NB4 (cell line): ENCODE measurements at regions not wholly inside any gene's neighbourhood (a gene's known extent, or its start where the extent isn't known, plus 50 kb on each side); places are given as distances from the start of the nearest gene placed in this dataset.
"Not testable (repeated sequence)": the region's sequence is repeated elsewhere in the genome, so short reads cannot be mapped to it uniquely, and the experiment has no call there.

Experiments used
- DNase-seq: peaks from one replicate; pipeline ENCODE4 v3.0.0; 2010; ENCODE audit warnings: low read depth
- H3K4me3 ChIP-seq: one replicate; pipeline ENCODE4 v1.5.1; 2011; ENCODE audit warnings: mild to moderate bottlenecking, low read depth, low read length, moderate library complexity
- CTCF ChIP-seq: IDR thresholded peaks from one replicate; pipeline ENCODE4 v1.5.1; 2012; ENCODE audit warnings: low read depth, low read length
- MAX ChIP-seq: IDR thresholded peaks from 2 replicates; pipeline ENCODE4 v1.6.1; 2011; ENCODE audit warnings: low read depth, low read length
- MYC ChIP-seq: IDR thresholded peaks from 2 replicates; pipeline ENCODE4 v1.6.1; 2011; ENCODE audit warnings: low read depth, low read length
- POLR2A ChIP-seq: IDR thresholded peaks from 2 replicates; pipeline ENCODE4 v1.6.1; 2011; ENCODE audit warnings: mild to moderate bottlenecking; ENCODE audit not compliant: insufficient read length; ENCODE audit errors: extremely low read depth

- TF ChIP-seq CTCF: no peak
- TF ChIP-seq POLR2A: no peak
- no peak for TF ChIP-seq MAX
- no peak for TF ChIP-seq MYC
- no peak overlapping the region for H3K4me3 ChIP-seq
- no peak for DNase-seq
Measured at GRCh38 chr5:90093751-90094485, 315.6 kb downstream of the CETN3 start.

GRCh38 chr5:90092734-90093133 lies 316.8 kb downstream of the CETN3 start:
- TF ChIP-seq MYC (no peak), POLR2A (no peak), CTCF (no peak), MAX (no peak)
- no peak for DNase-seq
- no peak overlapping the region for H3K4me3 ChIP-seq

- no peak for DNase-seq
- H3K4me3 ChIP-seq: no peak overlapping the region
- no peak for TF ChIP-seq MYC
- TF ChIP-seq MAX: no peak
- TF ChIP-seq CTCF: no peak
- no peak for TF ChIP-seq POLR2A
Measured at GRCh38 chr5:90084342-90084741, 325.2 kb downstream of the CETN3 start.

- H3K4me3 ChIP-seq, DNase-seq: not testable (repeated sequence)
Measured at GRCh38 chr5:90073026-90073570, 336.5 kb downstream of the CETN3 start.

- H3K4me3 ChIP-seq: no peak overlapping the region
- TF ChIP-seq CTCF: no peak
- no peak for TF ChIP-seq MYC
- no peak for TF ChIP-seq POLR2A
- no peak for TF ChIP-seq MAX
- DNase-seq: no peak
Measured at GRCh38 chr5:90071656-90072055, 337.9 kb downstream of the CETN3 start.

- DNase-seq: no peak
- TF ChIP-seq POLR2A (no peak), MAX (no peak), MYC (no peak), CTCF (no peak)
- no peak overlapping the region for H3K4me3 ChIP-seq
Measured at GRCh38 chr5:90071066-90071465, 338.5 kb downstream of the CETN3 start.
